NOMO-1 treated with DMSO at 0.1 percent for 48 hours (cell line): ENCODE measurements at regions not wholly inside any gene's neighbourhood (a gene's known extent, or its start where the extent isn't known, plus 50 kb on each side); places are given as distances from the start of the nearest gene placed in this dataset.

Source experiments
- DNase-seq: peaks from one replicate; lab custom pipeline; 2025; ENCODE audit not compliant: unreplicated experiment; lab: John Stamatoyannopoulos, UW

GRCh38 chr4:156710365-156711192, 261.0 kb downstream of the PDGFC start:
- DNase-seq = no peak

GRCh38 chr4:156705311-156705710, 266.3 kb downstream of the PDGFC start:
- peak; percentile 31 for DNase-seq

- no peak for DNase-seq
These were observed 276.4 kb downstream of the PDGFC start for GRCh38 chr4:156695163-156695562.

- DNase-seq = no peak
These were observed 277.2 kb downstream of the PDGFC start for GRCh38 chr4:156694413-156694812.

- no peak for DNase-seq
These were observed 278.0 kb downstream of the PDGFC start for GRCh38 chr4:156693557-156693956.

GRCh38 chr4:156692016-156692415, 279.6 kb downstream of the PDGFC start:
- no peak for DNase-seq

- no peak for DNase-seq
These were observed 281.0 kb downstream of the PDGFC start for GRCh38 chr4:156690572-156690971.

GRCh38 chr4:156686120-156686519, 285.5 kb downstream of the PDGFC start:
- DNase-seq = no peak

GRCh38 chr4:156685308-156685707, 286.3 kb downstream of the PDGFC start:
- DNase-seq = no peak

- DNase-seq = no peak
These were observed 293.9 kb downstream of the PDGFC start for GRCh38 chr4:156677656-156678055.

- peak; percentile 34 for DNase-seq
These were observed 294.5 kb downstream of the PDGFC start for GRCh38 chr4:156677131-156677531.

GRCh38 chr4:156676116-156676851, 295.3 kb downstream of the PDGFC start:
- no peak for DNase-seq

- no peak for DNase-seq
These were observed 298.1 kb downstream of the PDGFC start for GRCh38 chr4:156673483-156673882.

- DNase-seq = no peak
These were observed 298.9 kb downstream of the PDGFC start for GRCh38 chr4:156672492-156673305.

- DNase-seq = no peak
These were observed 305.7 kb downstream of the PDGFC start for GRCh38 chr4:156665780-156666366.

GRCh38 chr4:156663663-156664062, 307.9 kb downstream of the PDGFC start:
- DNase-seq = no peak

GRCh38 chr4:156662921-156663320, 308.7 kb downstream of the PDGFC start:
- DNase-seq = no peak

- no peak for DNase-seq
These were observed 310.0 kb downstream of the PDGFC start for GRCh38 chr4:156661555-156661954.

GRCh38 chr4:156660465-156660864, 311.1 kb downstream of the PDGFC start:
- no peak for DNase-seq

GRCh38 chr4:156659983-156660382, 311.6 kb downstream of the PDGFC start:
- no peak for DNase-seq

GRCh38 chr4:156659570-156659969, 312.0 kb downstream of the PDGFC start:
- DNase-seq = no peak
